AG10803 (cell line): ENCODE measurements at regions not wholly inside any gene's neighbourhood (a gene's known extent, or its start where the extent isn't known, plus 50 kb on each side); places are given as distances from the start of the nearest gene placed in this dataset.

Source experiments
- DNase-seq: peaks from one replicate; pipeline ENCODE4 v3.0.0; 2010; ENCODE audit warnings: low read depth
- H3K4me3 ChIP-seq: 2 replicates; pipeline ENCODE4 v1.5.1; 2011; ENCODE audit warnings: mild to moderate bottlenecking, low read length, control low read depth
- CTCF ChIP-seq: conservative IDR thresholded peaks from 2 replicates; pipeline ENCODE4 v1.5.1; 2011; ENCODE audit warnings: mild to moderate bottlenecking, low read length, control low read depth, inconsistent platforms

- TF ChIP-seq CTCF, result no peak
- no peak overlapping the region for H3K4me3 ChIP-seq
- DNase-seq, result no peak
Observed at GRCh38 chr16:51950118-51950780, 596.7 kb downstream of the TOX3 start.

- H3K4me3 ChIP-seq, result no peak overlapping the region
- no peak for DNase-seq
- no peak for TF ChIP-seq CTCF
Observed at GRCh38 chr16:51949282-51949681, 597.7 kb downstream of the TOX3 start.

- no peak for DNase-seq
- no peak for TF ChIP-seq CTCF
Observed at GRCh38 chr16:51941412-51941811, 605.5 kb downstream of the TOX3 start.

DNA sequence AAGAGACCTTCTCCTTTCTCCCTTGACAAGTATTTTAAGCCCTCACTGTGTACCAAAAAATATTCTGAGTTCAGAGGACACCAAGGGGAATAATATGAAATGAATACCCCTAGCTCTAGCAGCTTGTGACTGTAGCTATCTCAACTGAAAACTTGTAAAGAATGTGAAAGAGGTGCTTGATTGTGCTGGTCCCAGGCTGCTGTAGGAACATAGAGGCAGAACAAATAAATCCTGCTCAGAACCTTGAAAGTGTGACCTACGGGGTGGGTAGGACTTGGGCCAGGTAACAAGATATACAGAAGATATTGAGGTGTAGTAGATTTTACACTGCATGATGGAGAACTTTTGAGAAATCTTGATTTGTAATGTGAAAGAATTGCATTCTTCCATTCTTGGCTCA, 606.8 kb downstream of the TOX3 start:
- DNase-seq, result no peak
- TF ChIP-seq CTCF, result no peak
- H3K4me3 ChIP-seq, result no peak overlapping the region

More at GRCh38 chr16:51941412-51941811, 605.5 kb downstream of the TOX3 start:
- H3K4me3 ChIP-seq, result no peak overlapping the region

GRCh38 chr16:51939378-51939871, 607.5 kb downstream of the TOX3 start:
- DNase-seq, result no peak
- H3K4me3 ChIP-seq, result no peak overlapping the region
- TF ChIP-seq CTCF, result no peak

- no peak for TF ChIP-seq CTCF
- no peak for DNase-seq
- no peak overlapping the region for H3K4me3 ChIP-seq
Observed at GRCh38 chr16:51938861-51939260, 608.1 kb downstream of the TOX3 start.

DNA sequence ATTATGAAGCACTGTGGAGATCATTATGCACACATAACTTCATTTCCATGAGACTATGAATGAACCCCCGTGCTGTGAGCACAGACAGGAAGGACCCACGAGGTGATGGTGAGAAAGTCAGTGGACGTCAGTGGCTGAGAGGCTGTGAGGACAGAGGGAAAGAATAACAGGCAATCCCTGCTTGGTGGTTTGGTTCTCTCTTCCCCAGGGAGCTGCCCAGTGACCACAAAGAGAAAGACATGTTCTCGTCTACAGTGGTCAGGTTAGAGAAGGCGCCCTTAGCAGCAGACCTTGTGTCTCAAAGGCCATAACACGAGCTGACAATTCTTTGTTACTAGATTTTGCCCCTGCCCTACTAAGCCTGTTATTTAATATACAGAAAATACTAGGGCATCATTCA, 609.2 kb downstream of the TOX3 start:
- H3K4me3 ChIP-seq, result no peak overlapping the region
- no peak for TF ChIP-seq CTCF
- no peak for DNase-seq
